Caco-2 (cell line): ENCODE measurements at regions not wholly inside any gene's neighbourhood (a gene's known extent, or its start where the extent isn't known, plus 50 kb on each side); places are given as distances from the start of the nearest gene placed in this dataset.

ENCODE experiments used
- BruUV-seq: library from RNA; stranded (reverse); fragments of 400-500 nt; replicated peaks from 2 replicates; lab custom pipeline; 2021; lab: Mats Ljungman, UMichigan
- CTCF ChIA-PET: fragments of 300-600 bp; sonication (Branson Sonifier 250); formaldehyde crosslinking; loops from one replicate; lab custom pipeline; 2022; ENCODE audit warnings: antibody characterized with exemption; lab: Charles Lee
- POLR2A ChIA-PET: fragments of 300-600 bp; sonication (Branson Sonifier 250); formaldehyde crosslinking; loops from one replicate; lab custom pipeline; 2022; ENCODE audit warnings: antibody characterized with exemption; lab: Charles Lee
- DNase-seq, 2 experiments: peaks; one replicate each; pipeline versions ENCODE4 v3.0.0 to v3.0.0-alpha.2; 2020 to 2022
- H3K27me3 ChIP-seq: replicated peaks from 2 replicates; pipeline ENCODE4 v1.6.0; 2011; ENCODE audit warnings: low read length; ENCODE audit not compliant: control insufficient read depth, insufficient read depth
- H3K36me3 ChIP-seq: 2 replicates; pipeline ENCODE4 v1.5.1; 2011; ENCODE audit warnings: low read length; ENCODE audit not compliant: control insufficient read depth, insufficient read depth
- H3K4me1 ChIP-seq: fragments of 250-450 bp; sonication (Bioruptor Pico); 2 replicates; pipeline ENCODE4 v1.5.1; 2020; ENCODE audit warnings: mild to moderate bottlenecking
- H3K4me3 ChIP-seq: 2 replicates; pipeline ENCODE4 v1.5.1; 2011; ENCODE audit warnings: low read depth, mild to moderate bottlenecking, control low read depth, low read length
- H3K9me3 ChIP-seq: fragments of 250-450 bp; sonication (Bioruptor Pico); 2 replicates; pipeline ENCODE4 v1.5.1; 2020; ENCODE audit warnings: mild to moderate bottlenecking, moderate library complexity
- H3K27ac Mint-ChIP-seq: one replicate; pipeline ENCODE4 v1.8.0; 2022; ENCODE audit warnings: mixed read lengths; ENCODE audit not compliant: unreplicated experiment
- H3K27me3 Mint-ChIP-seq: one replicate; pipeline ENCODE4 v1.8.0; 2022; ENCODE audit warnings: mixed read lengths; ENCODE audit not compliant: insufficient read depth, unreplicated experiment
- H3K36me3 Mint-ChIP-seq: one replicate; pipeline ENCODE4 v1.8.0; 2022; ENCODE audit warnings: mild to moderate bottlenecking, mixed read lengths; ENCODE audit not compliant: insufficient read depth, unreplicated experiment
- H3K4me1 Mint-ChIP-seq: one replicate; pipeline ENCODE4 v1.8.0; 2022; ENCODE audit warnings: low read depth, mixed read lengths; ENCODE audit not compliant: unreplicated experiment
- H3K4me3 Mint-ChIP-seq: one replicate; pipeline ENCODE4 v1.8.0; 2022; ENCODE audit warnings: mild to moderate bottlenecking, moderate library complexity, mixed read lengths; ENCODE audit not compliant: unreplicated experiment
- H3K9me3 Mint-ChIP-seq: one replicate; pipeline ENCODE4 v1.8.0; 2022; ENCODE audit warnings: mixed read lengths; ENCODE audit not compliant: unreplicated experiment
- CTCF ChIP-seq, 2 experiments: fragments of 200-600 bp in 1 of 2; IDR thresholded peaks; 1 replicate in 1 of 2; 2 replicates in 1 of 2; pipeline versions ENCODE4 v1.5.1 to v1.8.0; 2011 to 2022; ENCODE audit warnings: antibody characterized with exemption in 1 of 2, control low read depth in 1 of 2, inconsistent platforms in 1 of 2, low read depth in 1 of 2, low read length in 1 of 2, mild to moderate bottlenecking in 1 of 2, moderate library complexity in 1 of 2; ENCODE audit not compliant: insufficient read depth in 1 of 2, severe bottlenecking in 1 of 2, unreplicated experiment in 1 of 2
- intact Hi-C: fragments of 100-400 bp; cut with micrococcal nuclease; formaldehyde crosslinking; loops from one replicate; pipeline ENCODE4 v1.10.0; 2022; ENCODE audit not compliant: unreplicated experiment

- intact Hi-C loops: no loop called here
- ChIA-PET CTCF (no interaction called here), POLR2A (no interaction called here)
- DNase-seq: no peak
- Mint-ChIP-seq H3K27ac (no peak overlapping the region), H3K4me1 (no peaks in the 10 kb centered on the region), H3K27me3 (peaks cover 4% of the 10 kb centered on the region), H3K36me3 (no peaks in the 10 kb centered on the region), H3K4me3 (no peak overlapping the region), H3K9me3 (no peaks in the 10 kb centered on the region)
- no TSS peak for BruUV-seq
- Histone ChIP-seq H3K27me3 (no peaks in the 10 kb centered on the region), H3K4me3 (no peak overlapping the region), H3K36me3 (no peaks in the 10 kb centered on the region), H3K4me1 (no peaks in the 10 kb centered on the region), H3K9me3 (no peaks in the 10 kb centered on the region)
- TF ChIP-seq CTCF (IDR thresholded peaks at IDR 0.05; ENCODE audit: insufficient read depth in 1 of 2, low read depth in 1 of 2, low read length in 1 of 2, severe bottlenecking in 1 of 2, unreplicated experiment in 1 of 2): no peak
Measured at GRCh38 chr5:3214396-3214795, 381.2 kb upstream of the IRX1 start.

- CTCF ChIA-PET: no interaction called here
- H3K36me3 ChIP-seq: no peaks in the 10 kb centered on the region
- H3K9me3 Mint-ChIP-seq: no peaks in the 10 kb centered on the region
- no peaks in the 10 kb centered on the region for H3K4me1 Mint-ChIP-seq
- BruUV-seq: no TSS peak
- H3K27ac Mint-ChIP-seq: no peak overlapping the region
- H3K4me3 ChIP-seq: no peak overlapping the region
- no peak overlapping the region for H3K4me3 Mint-ChIP-seq
- H3K27me3 ChIP-seq: no peaks in the 10 kb centered on the region
- POLR2A ChIA-PET: no interaction called here
- intact Hi-C loops: no loop called here
- H3K9me3 ChIP-seq: no peaks in the 10 kb centered on the region
- TF ChIP-seq CTCF (IDR thresholded peaks at IDR 0.05; ENCODE audit: insufficient read depth in 1 of 2, low read depth in 1 of 2, low read length in 1 of 2, severe bottlenecking in 1 of 2, unreplicated experiment in 1 of 2): no peak
- no peaks in the 10 kb centered on the region for H3K36me3 Mint-ChIP-seq
- H3K4me1 ChIP-seq: no peaks in the 10 kb centered on the region
- no peak for DNase-seq
- H3K27me3 Mint-ChIP-seq: peaks cover 4% of the 10 kb centered on the region
Measured at GRCh38 chr5:3212869-3213268, 382.8 kb upstream of the IRX1 start.

- Histone ChIP-seq H3K36me3 (no peaks in the 10 kb centered on the region), H3K27me3 (no peaks in the 10 kb centered on the region), H3K4me3 (no peak overlapping the region), H3K9me3 (no peaks in the 10 kb centered on the region), H3K4me1 (no peaks in the 10 kb centered on the region)
- peaks cover under 1% of the 10 kb centered on the region for H3K9me3 Mint-ChIP-seq
- H3K36me3 Mint-ChIP-seq: no peaks in the 10 kb centered on the region
- ChIA-PET POLR2A (no interaction called here), CTCF (no interaction called here)
- no peak overlapping the region for H3K4me3 Mint-ChIP-seq
- no peaks in the 10 kb centered on the region for H3K4me1 Mint-ChIP-seq
- intact Hi-C loops: no loop called here
- no peak overlapping the region for H3K27ac Mint-ChIP-seq
- H3K27me3 Mint-ChIP-seq: peaks cover under 1% of the 10 kb centered on the region
- DNase-seq: no peak
- no TSS peak for BruUV-seq
- TF ChIP-seq CTCF (IDR thresholded peaks at IDR 0.05; ENCODE audit: insufficient read depth in 1 of 2, low read depth in 1 of 2, low read length in 1 of 2, severe bottlenecking in 1 of 2, unreplicated experiment in 1 of 2): no peak
Measured at GRCh38 chr5:3210531-3210930, 385.1 kb upstream of the IRX1 start.
